ENCODE measurements at regions not wholly inside any gene's neighbourhood (a gene's known extent, or its start where the extent isn't known, plus 50 kb on each side); places are given as distances from the start of the nearest gene placed in this dataset.

DNA sequence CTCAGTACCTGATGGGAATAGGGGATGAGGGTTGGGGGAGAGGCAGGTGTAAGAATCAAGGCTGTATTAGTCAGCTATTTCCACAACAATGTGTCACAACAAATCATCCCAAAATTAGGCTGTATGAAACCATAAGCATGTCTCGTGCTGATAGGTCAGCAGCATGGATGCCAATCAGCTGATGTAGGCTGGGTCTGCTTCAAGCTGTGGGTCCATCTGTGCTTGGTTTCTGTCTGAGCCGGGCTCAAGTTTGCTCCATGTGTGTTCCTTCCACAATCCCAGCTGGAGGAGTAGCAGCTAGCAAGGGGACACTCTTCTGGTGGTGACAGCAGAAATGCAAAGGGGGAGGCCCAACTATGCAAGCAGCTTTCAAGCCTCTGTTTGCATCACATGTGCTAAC lies 97.9 kb upstream of the ZNF746 start:
- Mint-ChIP-seq H3K4me3 (no peak overlapping the region), H3K36me3 (peaks cover 47 to 61% of the 10 kb centered on the region in 2 donors), H3K4me1 (peaks cover 14 to 22% (median 19%) of the 10 kb centered on the region in 4 donors), H3K27ac (no peak overlapping the region), H3K9me3 (no peaks in the 10 kb centered on the region), H3K27me3 (no peaks in the 10 kb centered on the region)
- H3K27me3 ChIP-seq (ENCODE audit: insufficient read depth, low read length), result no peaks in the 10 kb centered on the region
- H3K9me3 ChIP-seq (ENCODE audit: control insufficient read depth in 1 of 2, low read length in 2 of 2), result no peaks in the 10 kb centered on the region
- DNase-seq, result no peak
- ChIA-PET CTCF (ENCODE audit: partially characterized antibody) (interaction anchor here (1.0 kb wide), 1 partner anchor 29 kb away, joined by 4 read pairs; no protein-coding TSS in a partner anchor), POLR2A (ENCODE audit: partially characterized antibody) (no interaction called here)
- H3K36me3 ChIP-seq (ENCODE audit: insufficient read depth, low read length), result peaks cover 6% of the 10 kb centered on the region
- H3K4me1 ChIP-seq (ENCODE audit: insufficient read depth, low read length), result peaks cover 19% of the 10 kb centered on the region
- H3K4me3 ChIP-seq (ENCODE audit: low read length in 2 of 2), result no peak overlapping the region
- intact Hi-C loops (cut with micrococcal nuclease), result no loop called here
- H3K27ac ChIP-seq (ENCODE audit: low read depth, low read length), result no peak overlapping the region

DNA sequence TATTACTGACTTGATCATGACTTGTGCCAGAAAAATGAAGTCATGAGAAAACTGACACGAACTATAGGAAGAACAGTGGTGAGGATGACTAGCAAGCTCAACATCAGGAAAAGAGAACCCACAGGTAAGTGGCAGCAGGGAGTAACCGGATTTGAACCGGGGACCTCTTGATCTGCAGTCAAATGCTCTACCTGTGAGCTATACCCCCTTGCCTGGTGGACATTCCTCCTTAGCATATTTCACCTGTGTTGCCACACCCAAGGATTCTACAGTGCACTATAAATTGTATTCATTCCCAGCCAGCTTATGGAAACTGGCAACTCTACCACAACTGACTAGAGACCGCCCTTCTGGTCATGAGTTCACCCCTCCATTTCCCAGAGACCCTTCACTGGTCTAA lies 97.5 kb upstream of the ZNF746 start:
- Mint-ChIP-seq H3K27ac (no peak overlapping the region), H3K27me3 (no peaks in the 10 kb centered on the region), H3K36me3 (peaks cover 52 to 64% of the 10 kb centered on the region in 2 donors), H3K9me3 (no peaks in the 10 kb centered on the region), H3K4me1 (peaks cover 11 to 17% (median 15%) of the 10 kb centered on the region in 4 donors), H3K4me3 (no peak overlapping the region)
- Histone ChIP-seq H3K9me3 (ENCODE audit: control insufficient read depth in 1 of 2, low read length in 2 of 2) (no peaks in the 10 kb centered on the region), H3K27ac (ENCODE audit: low read depth, low read length) (no peak overlapping the region), H3K36me3 (ENCODE audit: insufficient read depth, low read length) (peaks cover 9% of the 10 kb centered on the region), H3K27me3 (ENCODE audit: insufficient read depth, low read length) (no peaks in the 10 kb centered on the region), H3K4me3 (ENCODE audit: low read length in 2 of 2) (no peak overlapping the region), H3K4me1 (ENCODE audit: insufficient read depth, low read length) (peaks cover 14% of the 10 kb centered on the region)
- ChIA-PET CTCF (ENCODE audit: partially characterized antibody) (interaction anchor here (1.0 kb wide), 1 partner anchor 29 kb away, joined by 4 read pairs; no protein-coding TSS in a partner anchor), POLR2A (ENCODE audit: partially characterized antibody) (no interaction called here)
- no peak for DNase-seq
- intact Hi-C loops (cut with micrococcal nuclease), result no loop called here

DNA sequence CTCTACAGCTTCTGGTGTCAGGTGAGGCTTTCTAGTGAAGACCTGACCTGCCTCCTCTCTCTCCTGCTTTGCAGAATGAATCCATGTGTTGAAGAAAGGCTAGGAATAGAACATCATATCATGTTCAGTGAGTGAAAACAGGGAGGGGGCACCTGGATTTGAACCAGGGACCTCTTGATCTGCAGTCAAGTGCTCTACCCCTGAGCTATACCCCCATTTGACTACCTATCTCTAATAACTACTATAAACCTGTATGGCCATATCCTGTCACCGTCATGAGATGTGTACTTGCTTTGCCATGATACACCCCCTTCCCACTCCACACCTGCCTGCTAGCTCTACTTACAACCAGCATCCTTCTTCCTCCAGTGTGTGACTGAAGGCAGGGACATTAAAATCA lies 91.3 kb upstream of the ZNF746 start:
- Histone ChIP-seq H3K36me3 (ENCODE audit: insufficient read depth, low read length) (peaks cover 30% of the 10 kb centered on the region), H3K27me3 (ENCODE audit: insufficient read depth, low read length) (no peaks in the 10 kb centered on the region), H3K4me3 (ENCODE audit: low read length in 2 of 2) (no peak overlapping the region), H3K9me3 (ENCODE audit: control insufficient read depth in 1 of 2, low read length in 2 of 2) (no peaks in the 10 kb centered on the region), H3K4me1 (ENCODE audit: insufficient read depth, low read length) (no peaks in the 10 kb centered on the region), H3K27ac (ENCODE audit: low read depth, low read length) (no peak overlapping the region)
- ChIA-PET CTCF (ENCODE audit: partially characterized antibody) (no interaction called here), POLR2A (ENCODE audit: partially characterized antibody) (no interaction called here)
- no peak for DNase-seq
- no peaks in the 10 kb centered on the region for H3K27me3 Mint-ChIP-seq
- intact Hi-C loops (cut with micrococcal nuclease), result no loop called here
- H3K27ac Mint-ChIP-seq, result peak overlapping the region in 3 of 7 donors; percentile 30 to 36 (median 31)
- H3K9me3 Mint-ChIP-seq, result peaks cover 0 to 5% (median 0%) of the 10 kb centered on the region in 8 donors
- H3K4me1 Mint-ChIP-seq, result peaks cover 0 to 4% (median 1%) of the 10 kb centered on the region in 4 donors
- no peak overlapping the region for H3K4me3 Mint-ChIP-seq
- H3K36me3 Mint-ChIP-seq, result peaks cover 61 to 67% of the 10 kb centered on the region in 2 donors

DNA sequence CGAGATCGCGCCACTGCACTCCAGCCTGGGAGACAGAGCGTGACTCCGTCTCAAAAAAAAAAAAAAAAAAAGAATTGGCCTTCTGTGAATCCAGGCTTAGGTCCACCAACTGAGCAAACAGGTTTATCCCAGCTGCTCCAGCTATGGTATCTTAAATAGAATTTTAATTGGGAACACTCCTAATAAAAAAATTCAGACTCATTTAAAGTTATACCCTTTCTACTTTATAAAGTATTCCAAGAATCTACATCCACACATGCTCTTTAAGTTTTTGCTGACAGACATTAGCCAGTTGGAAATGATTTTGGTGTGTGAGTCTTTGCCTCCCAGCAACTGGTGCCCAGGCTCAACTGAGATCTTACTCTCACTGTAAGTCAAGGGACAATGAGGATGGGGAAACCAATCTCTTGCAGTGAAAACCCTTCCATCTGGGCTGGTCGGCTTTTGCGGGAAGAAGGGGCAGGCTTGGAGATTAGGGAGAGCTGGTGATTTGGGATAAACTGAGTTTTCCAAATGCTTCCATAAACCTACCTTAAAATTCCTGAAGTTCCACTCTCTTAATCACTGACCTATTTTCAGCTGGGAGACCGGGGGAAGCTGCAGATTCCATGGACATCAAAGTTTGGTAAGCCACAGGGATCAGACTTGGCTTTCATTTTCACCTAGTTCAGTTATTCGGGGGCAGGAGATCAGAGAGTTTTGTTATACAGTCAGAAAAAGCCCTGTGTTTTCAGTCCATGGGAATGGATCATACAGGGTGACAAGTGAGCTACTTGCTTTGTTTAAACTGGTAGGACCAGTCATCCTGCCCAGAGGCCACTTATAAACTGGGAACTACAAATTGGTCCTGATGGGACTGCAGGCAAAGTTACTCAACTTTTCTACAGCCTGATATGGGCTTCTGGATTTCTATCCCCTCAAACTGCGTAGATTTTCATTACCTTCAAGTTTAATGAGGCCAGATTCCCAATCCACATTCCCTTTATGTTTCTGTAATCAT lies 89.3 kb upstream of the ZNF746 start:
- H3K27me3 ChIP-seq (ENCODE audit: insufficient read depth, low read length), result no peaks in the 10 kb centered on the region
- Mint-ChIP-seq H3K9me3 (peaks cover 0 to 5% (median 0%) of the 10 kb centered on the region in 8 donors), H3K27ac (no peak overlapping the region), H3K4me1 (peaks cover 7 to 16% (median 11%) of the 10 kb centered on the region in 4 donors), H3K4me3 (no peak overlapping the region), H3K36me3 (peaks cover 67 to 73% of the 10 kb centered on the region in 2 donors), H3K27me3 (no peaks in the 10 kb centered on the region)
- ChIA-PET POLR2A (ENCODE audit: partially characterized antibody) (no interaction called here), CTCF (ENCODE audit: partially characterized antibody) (interaction anchor here (1.0 kb wide), 1 partner anchor 38 kb away, joined by 3 read pairs; no protein-coding TSS in a partner anchor)
- no peak overlapping the region for H3K4me3 ChIP-seq (ENCODE audit: low read length in 2 of 2)
- no peak for DNase-seq
- no peak overlapping the region for H3K27ac ChIP-seq (ENCODE audit: low read depth, low read length)
- no peaks in the 10 kb centered on the region for H3K9me3 ChIP-seq (ENCODE audit: control insufficient read depth in 1 of 2, low read length in 2 of 2)
- no peaks in the 10 kb centered on the region for H3K4me1 ChIP-seq (ENCODE audit: insufficient read depth, low read length)
- H3K36me3 ChIP-seq (ENCODE audit: insufficient read depth, low read length), result peaks cover 27% of the 10 kb centered on the region
- intact Hi-C loops (cut with micrococcal nuclease), result no loop called here

DNA sequence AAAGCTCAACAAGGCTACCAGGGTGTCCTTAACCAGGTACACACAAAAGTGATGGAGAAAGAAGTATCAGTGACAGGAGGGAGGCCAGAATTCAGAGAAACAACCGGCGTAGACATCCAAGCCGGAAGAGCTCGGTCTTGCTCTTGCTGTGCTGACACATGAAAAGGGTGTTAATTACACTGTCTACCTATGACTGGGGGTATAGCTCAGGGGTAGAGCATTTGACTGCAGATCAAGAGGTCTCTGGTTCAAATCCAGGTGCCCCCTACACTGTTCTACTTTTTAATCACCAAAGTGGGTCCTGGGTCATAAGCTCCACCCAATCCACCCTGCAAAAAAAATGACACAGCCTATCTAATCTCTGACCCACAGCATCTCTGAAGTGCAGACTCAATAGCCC lies 86.9 kb upstream of the ZNF746 start:
- Histone ChIP-seq H3K4me3 (ENCODE audit: low read length in 2 of 2) (no peak overlapping the region), H3K27me3 (ENCODE audit: insufficient read depth, low read length) (no peaks in the 10 kb centered on the region), H3K4me1 (ENCODE audit: insufficient read depth, low read length) (no peaks in the 10 kb centered on the region), H3K36me3 (ENCODE audit: insufficient read depth, low read length) (peaks cover 22% of the 10 kb centered on the region), H3K9me3 (ENCODE audit: control insufficient read depth in 1 of 2, low read length in 2 of 2) (no peaks in the 10 kb centered on the region), H3K27ac (ENCODE audit: low read depth, low read length) (no peak overlapping the region)
- no peak for DNase-seq
- Mint-ChIP-seq H3K9me3 (peaks cover 0 to 8% (median under 1%) of the 10 kb centered on the region in 8 donors), H3K4me1 (peaks cover 13 to 21% (median 18%) of the 10 kb centered on the region in 4 donors), H3K27ac (no peak overlapping the region), H3K36me3 (peaks cover 56 to 62% of the 10 kb centered on the region in 2 donors), H3K4me3 (no peak overlapping the region), H3K27me3 (no peaks in the 10 kb centered on the region)
- intact Hi-C loops (cut with micrococcal nuclease), result no loop called here
- POLR2A ChIA-PET (ENCODE audit: partially characterized antibody), result no interaction called here
- CTCF ChIA-PET (ENCODE audit: partially characterized antibody), result no interaction called here

DNA sequence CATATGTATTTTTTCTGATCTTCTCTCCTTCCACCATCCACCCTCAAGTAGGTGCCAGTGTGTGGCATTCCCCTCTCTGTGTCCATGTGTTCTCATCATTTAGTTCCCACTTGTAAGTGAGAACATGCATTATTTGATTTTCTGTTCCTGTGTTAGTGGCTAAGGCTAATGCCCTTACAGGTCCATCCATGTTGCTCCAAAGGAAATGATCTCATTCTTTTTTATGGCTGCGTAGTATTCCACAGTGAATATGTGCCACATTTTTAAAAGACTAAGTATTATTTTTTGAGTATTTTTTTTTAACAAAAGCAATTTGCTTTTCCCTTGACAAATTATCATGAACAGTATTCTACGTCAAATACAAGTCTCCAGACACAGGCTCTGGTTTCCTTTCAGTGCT lies 86.4 kb upstream of the ZNF746 start:
- H3K27ac ChIP-seq (ENCODE audit: low read depth, low read length), result no peak overlapping the region
- Mint-ChIP-seq H3K4me1 (peaks cover 13 to 21% (median 18%) of the 10 kb centered on the region in 4 donors), H3K4me3 (peak overlapping the region in 1 of 8 donors; percentile 40), H3K27ac (no peak overlapping the region), H3K9me3 (peaks cover 0 to 8% (median under 1%) of the 10 kb centered on the region in 8 donors), H3K36me3 (peaks cover 52 to 57% of the 10 kb centered on the region in 2 donors), H3K27me3 (no peaks in the 10 kb centered on the region)
- no peak for DNase-seq
- intact Hi-C loops (cut with micrococcal nuclease), result no loop called here
- H3K4me3 ChIP-seq (ENCODE audit: low read length in 2 of 2), result no peak overlapping the region
- H3K4me1 ChIP-seq (ENCODE audit: insufficient read depth, low read length), result no peaks in the 10 kb centered on the region
- H3K9me3 ChIP-seq (ENCODE audit: control insufficient read depth in 1 of 2, low read length in 2 of 2), result no peaks in the 10 kb centered on the region
- ChIA-PET POLR2A (ENCODE audit: partially characterized antibody) (no interaction called here), CTCF (ENCODE audit: partially characterized antibody) (interaction anchor here (1.2 kb wide), 1 partner anchor 21 kb away, joined by 3 read pairs; no protein-coding TSS in a partner anchor)
- H3K36me3 ChIP-seq (ENCODE audit: insufficient read depth, low read length), result peaks cover 19% of the 10 kb centered on the region
- H3K27me3 ChIP-seq (ENCODE audit: insufficient read depth, low read length), result no peaks in the 10 kb centered on the region

DNA sequence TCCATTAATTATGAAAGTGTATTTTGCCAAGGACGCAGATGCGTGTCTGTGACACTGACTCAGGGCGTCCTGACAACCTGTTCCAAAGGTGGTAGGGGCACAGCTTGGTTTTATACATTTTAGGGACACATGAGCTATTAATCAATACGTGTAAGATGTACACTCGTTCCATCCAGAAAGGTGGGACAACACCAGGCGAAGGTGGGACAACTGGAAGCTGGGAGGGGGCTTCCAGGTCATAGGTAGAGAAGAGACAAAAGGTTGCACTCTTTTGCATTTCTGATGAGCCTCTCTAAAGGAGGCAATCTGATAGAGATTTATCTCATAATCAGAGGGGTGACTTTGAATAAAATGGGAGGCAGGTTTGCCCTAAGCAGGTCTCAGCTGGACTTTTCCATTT lies 82.7 kb upstream of the ZNF746 start:
- POLR2A ChIA-PET (ENCODE audit: partially characterized antibody), result no interaction called here
- no peaks in the 10 kb centered on the region for H3K4me1 ChIP-seq (ENCODE audit: insufficient read depth, low read length)
- no peak overlapping the region for H3K4me3 ChIP-seq (ENCODE audit: low read length in 2 of 2)
- peaks cover 36 to 46% of the 10 kb centered on the region in 2 donors for H3K36me3 Mint-ChIP-seq
- no peak for DNase-seq
- H3K27me3 Mint-ChIP-seq, result no peaks in the 10 kb centered on the region
- no peaks in the 10 kb centered on the region for H3K9me3 ChIP-seq (ENCODE audit: control insufficient read depth in 1 of 2, low read length in 2 of 2)
- no peaks in the 10 kb centered on the region for H3K36me3 ChIP-seq (ENCODE audit: insufficient read depth, low read length)
- peak overlapping the region in 3 of 8 donors; percentile 25 to 77 (median 48) for H3K4me3 Mint-ChIP-seq
- H3K27ac ChIP-seq (ENCODE audit: low read depth, low read length), result no peak overlapping the region
- peaks cover 0 to 21% (median 10%) of the 10 kb centered on the region in 8 donors for H3K9me3 Mint-ChIP-seq
- intact Hi-C loops (cut with micrococcal nuclease), result loop anchor here (2.0 kb wide), 1 partner anchor 44 kb away; no protein-coding TSS in a partner anchor
- H3K27me3 ChIP-seq (ENCODE audit: insufficient read depth, low read length), result no peaks in the 10 kb centered on the region
- CTCF ChIA-PET (ENCODE audit: partially characterized antibody), result no interaction called here
- H3K4me1 Mint-ChIP-seq, result peaks cover 13 to 23% (median 19%) of the 10 kb centered on the region in 4 donors
- H3K27ac Mint-ChIP-seq, result peak overlapping the region in 6 of 7 donors; percentile 46 to 91 (median 72)
